SK-N-SH (cell line): ENCODE measurements at regions not wholly inside any gene's neighbourhood (a gene's known extent, or its start where the extent isn't known, plus 50 kb on each side); places are given as distances from the start of the nearest gene placed in this dataset.
A peak's percentile ranks its signal among the peaks of the same experiment; 100 is the strongest.

Experiments used
- CTCF ChIA-PET: fragments of 300-600, 350-600 bp; formaldehyde crosslinking; extraction: SDS; loops from one replicate; lab custom pipeline; 2021; lab: Yijun Ruan, JAX
- POLR2A ChIA-PET: fragments of 350-600 bp; sonication (Branson Sonifier 250); formaldehyde crosslinking; extraction: SDS; loops from one replicate; lab custom pipeline; 2020; ENCODE audit warnings: antibody characterized with exemption, inconsistent platforms; lab: Yijun Ruan, JAX
- DNase-seq: peaks from one replicate; pipeline ENCODE4 v3.0.0; 2012
- H2AFZ ChIP-seq: fragments of 200-600 bp; sonication (generic); 2 replicates; pipeline ENCODE4 v1.8.1; 2016; ENCODE audit warnings: antibody characterized with exemption, mild to moderate bottlenecking, low read depth
- H3F3A ChIP-seq: fragments of 200-600 bp; sonication (generic); replicated peaks from 2 replicates; pipeline ENCODE3; 2016; ENCODE audit warnings: antibody characterized with exemption, mild to moderate bottlenecking; ENCODE audit not compliant: insufficient read depth
- H3K27ac ChIP-seq, 2 experiments: fragments of 200-500 bp in 1 of 2; fragments of 200-600 bp in 1 of 2; sonication (Bioruptor generic) in 1 of 2; sonication (generic), shearing (Covaris generic) in 1 of 2; 2 replicates each; pipeline versions ENCODE4 v1.5.1 to v1.6.1; 2014 to 2016; ENCODE audit warnings: low read depth in 2 of 2, inconsistent platforms in 1 of 2, low read length in 1 of 2, mild to moderate bottlenecking in 1 of 2, mixed read lengths in 1 of 2
- H3K27me3 ChIP-seq: fragments of 200-600 bp; sonication (generic), shearing (Covaris generic); 2 replicates; pipeline ENCODE4 v1.6.1; 2016; ENCODE audit warnings: mixed run types; ENCODE audit not compliant: insufficient read depth
- H3K36me3 ChIP-seq, 2 experiments: fragments of 200-500 bp in 1 of 2; fragments of 200-600 bp in 1 of 2; sonication (Bioruptor generic) in 1 of 2; sonication (generic) in 1 of 2; replicated peaks in 1 of 2; 2 replicates each; pipeline versions ENCODE3 to v1.5.1; 2014 to 2016; ENCODE audit warnings: low read length in 1 of 2, mild to moderate bottlenecking in 1 of 2; ENCODE audit not compliant: insufficient read depth in 2 of 2, control insufficient read depth in 1 of 2
- H3K4me1 ChIP-seq, 2 experiments: fragments of 200-500 bp in 1 of 2; fragments of 200-600 bp in 1 of 2; sonication (Bioruptor generic) in 1 of 2; sonication (generic), shearing (Covaris generic) in 1 of 2; 2 replicates each; pipeline versions ENCODE4 v1.5.1 to v1.6.1; 2014 to 2016; ENCODE audit warnings: low read depth in 1 of 2, low read length in 1 of 2, mixed run types in 1 of 2; ENCODE audit not compliant: insufficient read depth in 2 of 2, control insufficient read depth in 1 of 2
- H3K4me2 ChIP-seq: fragments of 200-600 bp; sonication (generic), shearing (Covaris generic); 2 replicates; pipeline ENCODE4 v1.6.1; 2017; ENCODE audit warnings: mixed run types
- H3K4me3 ChIP-seq, 2 experiments: fragments of 200-500 bp in 1 of 2; fragments of 200-600 bp in 1 of 2; sonication (Bioruptor generic) in 1 of 2; sonication (generic), shearing (Covaris generic) in 1 of 2; 2 replicates each; pipeline versions ENCODE4 v1.5.1 to v1.8.1; 2014 to 2016; ENCODE audit warnings: low read depth in 2 of 2, inconsistent platforms in 1 of 2, low read length in 1 of 2, mild to moderate bottlenecking in 1 of 2, mixed read lengths in 1 of 2, moderate library complexity in 1 of 2
- H3K79me2 ChIP-seq: fragments of 200-600 bp; sonication (generic); 2 replicates; pipeline ENCODE4 v1.8.1; 2017; ENCODE audit warnings: mild to moderate bottlenecking; ENCODE audit not compliant: insufficient read depth
- H3K9ac ChIP-seq: fragments of 200-600 bp; sonication (generic); 2 replicates; pipeline ENCODE4 v1.6.1; 2017; ENCODE audit warnings: mixed run types
- H3K9me2 ChIP-seq: fragments of 200-600 bp; sonication (generic); 2 replicates; pipeline ENCODE4 v1.6.1; 2017; ENCODE audit warnings: mixed run types
- H3K9me3 ChIP-seq: fragments of 200-600 bp; sonication (generic); 2 replicates; pipeline ENCODE4 v1.6.1; 2017; ENCODE audit warnings: mixed run types, mild to moderate bottlenecking, moderate library complexity
- H4K20me1 ChIP-seq: fragments of 200-600 bp; sonication (generic); 2 replicates; pipeline ENCODE4 v1.6.1; 2017; ENCODE audit warnings: mild to moderate bottlenecking, mixed run types; ENCODE audit not compliant: insufficient read depth
- MEF2A ChIP-seq: IDR thresholded peaks from 2 replicates; pipeline ENCODE4 v1.4.0; 2012; ENCODE audit warnings: low read depth, borderline replicate concordance
- NFIC ChIP-seq: IDR thresholded peaks from 2 replicates; pipeline ENCODE4 v1.4.0; 2012; ENCODE audit warnings: borderline replicate concordance
- POLR2AphosphoS5 ChIP-seq: IDR thresholded peaks from 2 replicates; pipeline ENCODE4 v1.6.1; 2012; ENCODE audit warnings: low read depth, low read length
- RCOR1 ChIP-seq: fragments of 150-350 bp; IDR thresholded peaks from 2 replicates; pipeline ENCODE4 v1.6.1; 2017; ENCODE audit warnings: antibody characterized with exemption, low read length
- WGBS: methylation state at CpG from one replicate; pipeline ENCODE4 v1.1.6; 2017; ENCODE audit warnings: low lambda C conversion rate; 5-methylcytosine and 5-hydroxymethylcytosine counted together
- TF ChIP-seq, protein P1 (sequence below): fragments of 150-350 bp; IDR thresholded peaks from 2 replicates; pipeline ENCODE4 v1.6.1; 2016; ENCODE audit warnings: mild to moderate bottlenecking, low read depth, low read length
- TF ChIP-seq, protein P2 (sequence below): fragments of 200-600 bp; sonication (generic); IDR thresholded peaks from 2 replicates; pipeline ENCODE4 v1.6.1; 2017; ENCODE audit warnings: antibody characterized with exemption, mild to moderate bottlenecking, moderate library complexity
- TF ChIP-seq, protein P3 (sequence below): IDR thresholded peaks from 2 replicates; pipeline ENCODE4 v1.4.0; 2012; ENCODE audit warnings: low read depth

DNA sequence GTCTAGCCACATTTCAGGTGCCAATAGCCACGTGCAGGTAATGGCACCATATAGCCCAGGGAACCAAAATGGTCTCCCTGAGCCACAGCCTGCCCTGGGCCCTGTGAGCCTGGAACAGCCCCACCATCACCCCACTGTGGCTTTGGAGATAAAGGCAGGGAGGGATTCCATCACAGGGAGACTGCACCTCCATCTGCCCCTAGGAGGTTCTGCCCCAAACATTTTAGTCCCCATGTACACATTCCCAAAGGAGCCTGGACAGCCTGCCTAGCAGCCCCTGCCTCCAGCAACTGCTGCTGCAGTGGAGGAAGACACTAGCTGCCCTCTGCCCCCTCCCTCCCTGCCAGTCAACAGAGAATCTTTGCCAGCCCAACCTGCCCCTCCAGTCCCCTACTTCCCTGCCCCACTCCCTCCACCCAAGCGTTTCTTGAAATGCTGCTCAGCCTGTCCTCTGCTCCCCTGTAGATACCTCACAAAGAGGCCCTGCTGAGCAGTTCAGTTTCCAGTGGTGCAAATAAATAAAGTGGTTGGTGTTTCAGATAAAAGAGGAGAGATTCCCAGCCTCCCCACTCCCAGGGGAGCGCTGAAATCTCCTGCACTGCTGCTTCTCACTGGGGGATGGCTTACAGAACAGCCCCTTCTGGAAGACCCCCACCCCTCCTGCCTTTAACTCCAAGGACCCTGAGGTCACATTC is 921.8 kb downstream of the UQCRFS1 start:
- DNase-seq = no peak
- H3K79me2 ChIP-seq = no peaks in the 10 kb centered on the region
- no peak overlapping the region for H3K9ac ChIP-seq
- no peaks in the 10 kb centered on the region for H3K36me3 ChIP-seq
- TF ChIP-seq NFIC (no peak), MEF2A (no peak)
- H3K4me1 ChIP-seq = no peaks in the 10 kb centered on the region; a peak in 1 of 4 replicates
- H3K9me2 ChIP-seq = no peaks in the 10 kb centered on the region
- H3K4me3 ChIP-seq = no peak overlapping the region
- WGBS = 6% methylated on average over 3 of the region's 3 CpGs
- H3K27me3 ChIP-seq = no peaks in the 10 kb centered on the region
- ChIA-PET CTCF (no interaction called here), POLR2A (no interaction called here)
- no peak overlapping the region for H2AFZ ChIP-seq
- H3K27ac ChIP-seq = no peak overlapping the region
- no peaks in the 10 kb centered on the region for H3K9me3 ChIP-seq
- no peak overlapping the region for H3K4me2 ChIP-seq
- no peaks in the 10 kb centered on the region for H4K20me1 ChIP-seq
- no peaks in the 10 kb centered on the region for H3F3A ChIP-seq

- no peak overlapping the region for H3K4me2 ChIP-seq
- H3K9me2 ChIP-seq = no peaks in the 10 kb centered on the region
Measured at GRCh38 chr19:28289295-28290063, 923.5 kb downstream of the UQCRFS1 start.

More at GRCh38 chr19:28289295-28290063, 923.5 kb downstream of the UQCRFS1 start:
- no peaks in the 10 kb centered on the region; a peak in 1 of 4 replicates for H3K4me1 ChIP-seq
- ChIA-PET POLR2A (no interaction called here), CTCF (no interaction called here)
- 7% methylated on average over 7 of the region's 9 CpGs for WGBS
- H2AFZ ChIP-seq = no peak overlapping the region
- H3K4me3 ChIP-seq = no peak overlapping the region
- no peaks in the 10 kb centered on the region for H3F3A ChIP-seq
- peak; percentile 18 for DNase-seq
- H3K27ac ChIP-seq = no peak overlapping the region
- H3K36me3 ChIP-seq = no peaks in the 10 kb centered on the region
- H3K9me3 ChIP-seq = no peaks in the 10 kb centered on the region
- no peaks in the 10 kb centered on the region for H4K20me1 ChIP-seq
- no peaks in the 10 kb centered on the region for H3K27me3 ChIP-seq
- no peak overlapping the region for H3K9ac ChIP-seq
- TF ChIP-seq MEF2A (no peak), POLR2AphosphoS5 (no peak), RCOR1 (no peak)
- TF ChIP-seq, protein P1, sequence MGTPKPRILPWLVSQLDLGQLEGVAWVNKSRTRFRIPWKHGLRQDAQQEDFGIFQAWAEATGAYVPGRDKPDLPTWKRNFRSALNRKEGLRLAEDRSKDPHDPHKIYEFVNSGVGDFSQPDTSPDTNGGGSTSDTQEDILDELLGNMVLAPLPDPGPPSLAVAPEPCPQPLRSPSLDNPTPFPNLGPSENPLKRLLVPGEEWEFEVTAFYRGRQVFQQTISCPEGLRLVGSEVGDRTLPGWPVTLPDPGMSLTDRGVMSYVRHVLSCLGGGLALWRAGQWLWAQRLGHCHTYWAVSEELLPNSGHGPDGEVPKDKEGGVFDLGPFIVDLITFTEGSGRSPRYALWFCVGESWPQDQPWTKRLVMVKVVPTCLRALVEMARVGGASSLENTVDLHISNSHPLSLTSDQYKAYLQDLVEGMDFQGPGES = no peak
- TF ChIP-seq, protein P2, sequence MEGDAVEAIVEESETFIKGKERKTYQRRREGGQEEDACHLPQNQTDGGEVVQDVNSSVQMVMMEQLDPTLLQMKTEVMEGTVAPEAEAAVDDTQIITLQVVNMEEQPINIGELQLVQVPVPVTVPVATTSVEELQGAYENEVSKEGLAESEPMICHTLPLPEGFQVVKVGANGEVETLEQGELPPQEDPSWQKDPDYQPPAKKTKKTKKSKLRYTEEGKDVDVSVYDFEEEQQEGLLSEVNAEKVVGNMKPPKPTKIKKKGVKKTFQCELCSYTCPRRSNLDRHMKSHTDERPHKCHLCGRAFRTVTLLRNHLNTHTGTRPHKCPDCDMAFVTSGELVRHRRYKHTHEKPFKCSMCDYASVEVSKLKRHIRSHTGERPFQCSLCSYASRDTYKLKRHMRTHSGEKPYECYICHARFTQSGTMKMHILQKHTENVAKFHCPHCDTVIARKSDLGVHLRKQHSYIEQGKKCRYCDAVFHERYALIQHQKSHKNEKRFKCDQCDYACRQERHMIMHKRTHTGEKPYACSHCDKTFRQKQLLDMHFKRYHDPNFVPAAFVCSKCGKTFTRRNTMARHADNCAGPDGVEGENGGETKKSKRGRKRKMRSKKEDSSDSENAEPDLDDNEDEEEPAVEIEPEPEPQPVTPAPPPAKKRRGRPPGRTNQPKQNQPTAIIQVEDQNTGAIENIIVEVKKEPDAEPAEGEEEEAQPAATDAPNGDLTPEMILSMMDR = no peak
- TF ChIP-seq, protein P3, sequence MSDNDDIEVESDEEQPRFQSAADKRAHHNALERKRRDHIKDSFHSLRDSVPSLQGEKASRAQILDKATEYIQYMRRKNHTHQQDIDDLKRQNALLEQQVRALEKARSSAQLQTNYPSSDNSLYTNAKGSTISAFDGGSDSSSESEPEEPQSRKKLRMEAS = no peak
- no peaks in the 10 kb centered on the region for H3K79me2 ChIP-seq
